ENCODE measurements at regions not wholly inside any gene's neighbourhood (a gene's known extent, or its start where the extent isn't known, plus 50 kb on each side); places are given as distances from the start of the nearest gene placed in this dataset.

- DNase-seq = no peak
- intact Hi-C loops (cut with DNase I) = loop anchor here in 1 of 2 donors (5.0 kb wide), 1 partner anchor 321 kb away; the partner anchor contains the start of gene PDGFRA
Measured at GRCh38 chr4:53906606-53907190, 157.7 kb downstream of the CHIC2 start.

GRCh38 chr4:53905941-53906377, 158.4 kb downstream of the CHIC2 start:
- Histone ChIP-seq H3K36me3 (no peaks in the 10 kb centered on the region), H3K27ac (peak overlapping the region; percentile 4 to 37), H3K9me3 (no peaks in the 10 kb centered on the region), H3K4me3 (no peak overlapping the region), H3K27me3 (peaks cover 3 to 44% of the 10 kb centered on the region in 2 donors), H3K4me1 (peaks cover 4 to 27% of the 10 kb centered on the region in 2 donors)
- DNase-seq (peak in 1 of 4 donors; percentile 67), ATAC-seq (peak; percentile 56)
- TF ChIP-seq, protein P1, sequence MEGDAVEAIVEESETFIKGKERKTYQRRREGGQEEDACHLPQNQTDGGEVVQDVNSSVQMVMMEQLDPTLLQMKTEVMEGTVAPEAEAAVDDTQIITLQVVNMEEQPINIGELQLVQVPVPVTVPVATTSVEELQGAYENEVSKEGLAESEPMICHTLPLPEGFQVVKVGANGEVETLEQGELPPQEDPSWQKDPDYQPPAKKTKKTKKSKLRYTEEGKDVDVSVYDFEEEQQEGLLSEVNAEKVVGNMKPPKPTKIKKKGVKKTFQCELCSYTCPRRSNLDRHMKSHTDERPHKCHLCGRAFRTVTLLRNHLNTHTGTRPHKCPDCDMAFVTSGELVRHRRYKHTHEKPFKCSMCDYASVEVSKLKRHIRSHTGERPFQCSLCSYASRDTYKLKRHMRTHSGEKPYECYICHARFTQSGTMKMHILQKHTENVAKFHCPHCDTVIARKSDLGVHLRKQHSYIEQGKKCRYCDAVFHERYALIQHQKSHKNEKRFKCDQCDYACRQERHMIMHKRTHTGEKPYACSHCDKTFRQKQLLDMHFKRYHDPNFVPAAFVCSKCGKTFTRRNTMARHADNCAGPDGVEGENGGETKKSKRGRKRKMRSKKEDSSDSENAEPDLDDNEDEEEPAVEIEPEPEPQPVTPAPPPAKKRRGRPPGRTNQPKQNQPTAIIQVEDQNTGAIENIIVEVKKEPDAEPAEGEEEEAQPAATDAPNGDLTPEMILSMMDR (IDR thresholded peaks at IDR 0.05) = no peak
- intact Hi-C loops (cut with DNase I) = loop anchor here in 1 of 2 donors (5.0 kb wide), 1 partner anchor 321 kb away; the partner anchor contains the start of gene PDGFRA

More at GRCh38 chr4:53906606-53907190, 157.7 kb downstream of the CHIC2 start:
- Histone ChIP-seq H3K27me3 (peaks cover 3 to 44% of the 10 kb centered on the region in 2 donors), H3K36me3 (no peaks in the 10 kb centered on the region), H3K9me3 (no peaks in the 10 kb centered on the region), H3K27ac (peak overlapping the region; percentile 4 to 37), H3K4me3 (no peak overlapping the region), H3K4me1 (peaks cover 4 to 27% of the 10 kb centered on the region in 2 donors)
- ATAC-seq = no peak
- TF ChIP-seq, protein P1 (IDR thresholded peaks at IDR 0.05) = no peak

DNA sequence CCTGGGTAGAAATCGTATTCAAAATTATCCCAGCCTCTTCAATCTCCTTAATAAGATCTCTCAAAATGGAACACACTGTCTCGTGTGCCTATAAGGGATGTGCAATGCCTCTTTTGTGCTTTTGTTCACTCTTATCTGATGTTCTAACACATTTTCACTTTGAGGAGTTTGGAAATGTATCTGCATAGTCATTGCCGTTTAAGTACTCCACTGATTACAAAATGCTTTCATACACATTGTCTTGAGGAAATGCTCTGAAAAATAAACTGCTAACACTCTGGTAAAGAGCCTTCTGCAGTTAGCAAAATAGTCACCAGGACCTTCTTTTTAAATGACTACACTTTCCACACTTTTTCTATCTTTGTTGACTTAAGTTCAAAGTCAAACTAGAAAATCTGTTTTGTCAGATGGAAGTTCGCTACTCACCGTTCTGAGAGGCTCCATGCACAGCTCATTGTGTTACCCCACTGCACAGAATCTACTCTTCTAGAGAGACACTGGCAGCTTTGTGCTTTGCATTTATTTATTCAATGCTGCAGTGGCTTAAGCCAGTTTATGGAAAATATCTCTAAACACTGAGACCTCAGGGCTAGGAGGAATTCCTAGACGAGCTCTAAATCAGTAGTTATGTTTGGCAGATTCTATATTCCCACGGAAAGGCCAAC, 159.0 kb downstream of the CHIC2 start:
- DNase-seq (no peak), ATAC-seq (no peak)
- Histone ChIP-seq H3K4me3 (no peak overlapping the region), H3K27ac (no peak overlapping the region), H3K4me1 (peaks cover 4 to 27% of the 10 kb centered on the region in 2 donors), H3K9me3 (no peaks in the 10 kb centered on the region), H3K36me3 (no peaks in the 10 kb centered on the region), H3K27me3 (peaks cover 3 to 44% of the 10 kb centered on the region in 2 donors)
- intact Hi-C loops (cut with DNase I) = loop anchor here in 1 of 2 donors (5.0 kb wide), 1 partner anchor 322 kb away; the partner anchor contains the start of gene PDGFRA
- TF ChIP-seq, protein P1 (IDR thresholded peaks at IDR 0.05) = no peak

GRCh38 chr4:53902786-53903185, 161.6 kb downstream of the CHIC2 start:
- TF ChIP-seq, protein P1 (IDR thresholded peaks at IDR 0.05) = no peak
- no peaks in the 10 kb centered on the region for H3K9me3 ChIP-seq
- intact Hi-C loops (cut with DNase I) = no loop called here
- no peak overlapping the region for H3K4me3 ChIP-seq
- ATAC-seq (no peak), DNase-seq (no peak)
- no peaks in the 10 kb centered on the region for H3K36me3 ChIP-seq
- H3K27me3 ChIP-seq = peaks cover 3 to 36% of the 10 kb centered on the region in 2 donors
- H3K4me1 ChIP-seq = peaks cover 4 to 15% of the 10 kb centered on the region in 2 donors
- no peak overlapping the region for H3K27ac ChIP-seq

DNA sequence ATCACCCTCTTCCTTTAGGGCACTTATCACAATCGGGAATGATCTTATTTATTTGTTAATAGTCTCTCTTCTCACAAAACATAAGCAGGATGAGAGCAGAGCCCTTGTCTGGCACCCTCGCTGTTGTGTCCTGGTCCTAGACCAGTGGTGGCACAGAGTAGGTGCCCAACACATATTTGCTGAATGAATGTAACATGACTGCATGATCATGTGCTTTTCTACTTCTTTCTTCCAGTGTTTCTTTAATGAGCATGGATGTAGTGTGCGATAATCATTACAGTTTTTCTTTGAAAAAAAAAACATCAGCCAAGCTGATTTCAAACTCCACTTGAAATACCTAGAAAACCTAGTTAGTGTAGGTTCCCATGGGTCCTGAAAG, 164.1 kb downstream of the CHIC2 start:
- Histone ChIP-seq H3K9me3 (no peaks in the 10 kb centered on the region), H3K4me3 (no peak overlapping the region), H3K4me1 (peaks cover 0 to 1% of the 10 kb centered on the region in 2 donors), H3K27ac (peak overlapping the region; percentile 41 to 55), H3K27me3 (peaks cover 0 to 11% of the 10 kb centered on the region in 2 donors), H3K36me3 (no peaks in the 10 kb centered on the region)
- intact Hi-C loops (cut with DNase I) = no loop called here
- DNase-seq (no peak), ATAC-seq (no peak)
- TF ChIP-seq, protein P1 (IDR thresholded peaks at IDR 0.05) = no peak

Measured in left lung (tissue), 4 donors.